A673 (cell line): ENCODE measurements at regions not wholly inside any gene's neighbourhood (a gene's known extent, or its start where the extent isn't known, plus 50 kb on each side); places are given as distances from the start of the nearest gene placed in this dataset.

Source experiments
- BruUV-seq: library from RNA; stranded (reverse); fragments of 400-500 nt; replicated peaks from 2 replicates; lab custom pipeline; 2021; lab: Mats Ljungman, UMichigan
- CTCF ChIA-PET: fragments of 300-600 bp; sonication (Branson Sonifier 250); formaldehyde crosslinking; loops from one replicate; lab custom pipeline; 2022; ENCODE audit warnings: antibody characterized with exemption; lab: Charles Lee
- POLR2A ChIA-PET: fragments of 300-600 bp; sonication (Branson Sonifier 250); formaldehyde crosslinking; loops from one replicate; lab custom pipeline; 2022; ENCODE audit warnings: antibody characterized with exemption; ENCODE audit not compliant: low non-redundant PET; lab: Charles Lee
- DNase-seq: peaks from one replicate; pipeline ENCODE4 v3.0.0-alpha.2; 2015; ENCODE audit warnings: low spot score
- H3K27ac ChIP-seq: fragments of 200-600 bp; sonication (generic); 2 replicates; pipeline ENCODE4 v1.5.1; 2016; ENCODE audit warnings: mixed run types, low read depth, mild to moderate bottlenecking, mixed read lengths, antibody characterized with exemption, low read length; ENCODE audit not compliant: poor library complexity, severe bottlenecking
- H3K27me3 ChIP-seq: fragments of 200-600 bp; sonication (generic); replicated peaks from 2 replicates; pipeline ENCODE4 v1.6.1; 2017; ENCODE audit warnings: mixed run types, low read depth, mild to moderate bottlenecking, mixed read lengths, antibody characterized with exemption, low read length; ENCODE audit not compliant: insufficient read depth, poor library complexity
- H3K36me3 ChIP-seq: fragments of 200-600 bp; sonication (generic); 2 replicates; pipeline ENCODE4 v1.6.1; 2016; ENCODE audit warnings: mixed run types, mild to moderate bottlenecking, mixed read lengths, antibody characterized with exemption, low read length; ENCODE audit not compliant: insufficient read depth, poor library complexity, severe bottlenecking
- H3K4me1 ChIP-seq: fragments of 200-600 bp; sonication (generic); 2 replicates; pipeline ENCODE4 v1.6.1; 2017; ENCODE audit warnings: mixed run types, mild to moderate bottlenecking, mixed read lengths, antibody characterized with exemption, low read length; ENCODE audit not compliant: insufficient read depth, poor library complexity, severe bottlenecking
- H3K4me3 ChIP-seq: fragments of 200-600 bp; sonication (generic); 2 replicates; pipeline ENCODE4 v1.5.1; 2016; ENCODE audit warnings: low read depth, mixed run types, mild to moderate bottlenecking, mixed read lengths, low read length; ENCODE audit not compliant: poor library complexity, severe bottlenecking
- H3K9me3 ChIP-seq: fragments of 200-600 bp; sonication (generic); 2 replicates; pipeline ENCODE4 v1.6.1; 2016; ENCODE audit warnings: mixed run types, low read depth, mild to moderate bottlenecking, mixed read lengths, antibody characterized with exemption, low read length; ENCODE audit not compliant: poor library complexity, severe bottlenecking
- EZH2 ChIP-seq: fragments of 200-600 bp; sonication (generic); IDR thresholded peaks from 2 replicates; pipeline ENCODE4 v1.6.1; 2017; ENCODE audit warnings: borderline replicate concordance, low read depth, mild to moderate bottlenecking, mixed read lengths, antibody characterized with exemption, low read length; ENCODE audit not compliant: poor library complexity, severe bottlenecking
- intact Hi-C: fragments of 100-400 bp; cut with micrococcal nuclease; formaldehyde crosslinking; loops from one replicate; pipeline ENCODE4 v1.10.0; 2022; ENCODE audit not compliant: unreplicated experiment
- TF ChIP-seq, protein P1 (sequence below): fragments of 300-800, 200-600 bp; sonication (generic); conservative IDR thresholded peaks from 2 replicates; pipeline ENCODE4 v1.5.1; 2017; ENCODE audit warnings: low read depth, mild to moderate bottlenecking, antibody characterized with exemption, low read length, moderate library complexity, mixed read lengths

DNA sequence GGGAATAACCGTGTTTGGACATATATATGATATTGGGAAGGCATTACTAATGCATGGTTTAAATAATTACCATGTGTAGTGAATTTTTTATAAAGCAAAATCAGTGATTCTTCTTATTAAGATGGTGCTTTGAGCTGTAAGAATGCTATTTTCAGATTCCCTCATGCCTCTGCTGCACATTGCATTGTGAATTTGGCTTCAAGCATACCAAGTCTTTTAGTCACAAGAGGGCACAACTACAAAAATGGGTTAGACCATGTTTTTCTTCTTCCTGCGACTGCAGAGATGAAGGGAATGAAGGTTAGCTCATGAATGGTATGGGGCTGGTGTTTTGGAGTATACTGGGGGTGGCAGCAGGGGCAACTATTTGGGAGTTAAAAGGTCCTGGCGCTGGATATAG lies 320.1 kb downstream of the SLC4A3 start:
- TF ChIP-seq EZH2 = no peak
- TF ChIP-seq, protein P1, sequence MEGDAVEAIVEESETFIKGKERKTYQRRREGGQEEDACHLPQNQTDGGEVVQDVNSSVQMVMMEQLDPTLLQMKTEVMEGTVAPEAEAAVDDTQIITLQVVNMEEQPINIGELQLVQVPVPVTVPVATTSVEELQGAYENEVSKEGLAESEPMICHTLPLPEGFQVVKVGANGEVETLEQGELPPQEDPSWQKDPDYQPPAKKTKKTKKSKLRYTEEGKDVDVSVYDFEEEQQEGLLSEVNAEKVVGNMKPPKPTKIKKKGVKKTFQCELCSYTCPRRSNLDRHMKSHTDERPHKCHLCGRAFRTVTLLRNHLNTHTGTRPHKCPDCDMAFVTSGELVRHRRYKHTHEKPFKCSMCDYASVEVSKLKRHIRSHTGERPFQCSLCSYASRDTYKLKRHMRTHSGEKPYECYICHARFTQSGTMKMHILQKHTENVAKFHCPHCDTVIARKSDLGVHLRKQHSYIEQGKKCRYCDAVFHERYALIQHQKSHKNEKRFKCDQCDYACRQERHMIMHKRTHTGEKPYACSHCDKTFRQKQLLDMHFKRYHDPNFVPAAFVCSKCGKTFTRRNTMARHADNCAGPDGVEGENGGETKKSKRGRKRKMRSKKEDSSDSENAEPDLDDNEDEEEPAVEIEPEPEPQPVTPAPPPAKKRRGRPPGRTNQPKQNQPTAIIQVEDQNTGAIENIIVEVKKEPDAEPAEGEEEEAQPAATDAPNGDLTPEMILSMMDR = no peak
- POLR2A ChIA-PET = no interaction called here
- CTCF ChIA-PET = no interaction called here
- no peaks in the 10 kb centered on the region for H3K4me1 ChIP-seq
- BruUV-seq = no TSS peak
- no peak for DNase-seq
- H3K9me3 ChIP-seq = no peaks in the 10 kb centered on the region
- H3K27me3 ChIP-seq = no peaks in the 10 kb centered on the region
- no peak overlapping the region for H3K27ac ChIP-seq
- no peak overlapping the region for H3K4me3 ChIP-seq
- H3K36me3 ChIP-seq = no peaks in the 10 kb centered on the region
- intact Hi-C loops = no loop called here

DNA sequence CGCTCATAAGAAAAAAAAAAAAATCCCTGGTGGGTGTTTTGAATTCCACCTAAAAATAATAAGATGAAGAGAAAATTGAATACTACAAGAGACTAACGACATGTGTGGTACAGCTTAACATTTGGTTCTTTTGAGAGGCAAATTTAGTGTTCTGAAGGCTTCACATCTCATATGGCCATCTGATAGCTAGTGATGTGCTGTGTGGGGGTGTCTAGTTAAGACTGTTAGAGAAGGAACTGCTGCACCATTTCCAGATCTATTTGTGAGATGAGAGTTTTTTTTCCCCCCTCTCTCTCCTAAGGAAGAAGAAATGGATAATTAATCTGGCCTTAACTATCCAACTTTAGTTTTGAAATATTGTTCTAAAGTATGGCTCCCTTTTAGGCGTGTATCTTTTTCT lies 321.6 kb downstream of the SLC4A3 start:
- no peaks in the 10 kb centered on the region for H3K4me1 ChIP-seq
- TF ChIP-seq EZH2 = no peak
- TF ChIP-seq, protein P1 = no peak
- ChIA-PET CTCF (no interaction called here), POLR2A (no interaction called here)
- H3K4me3 ChIP-seq = no peak overlapping the region
- BruUV-seq = no TSS peak
- H3K27ac ChIP-seq = no peak overlapping the region
- H3K9me3 ChIP-seq = no peaks in the 10 kb centered on the region
- H3K36me3 ChIP-seq = no peaks in the 10 kb centered on the region
- no peaks in the 10 kb centered on the region for H3K27me3 ChIP-seq
- intact Hi-C loops = no loop called here
- no peak for DNase-seq

DNA sequence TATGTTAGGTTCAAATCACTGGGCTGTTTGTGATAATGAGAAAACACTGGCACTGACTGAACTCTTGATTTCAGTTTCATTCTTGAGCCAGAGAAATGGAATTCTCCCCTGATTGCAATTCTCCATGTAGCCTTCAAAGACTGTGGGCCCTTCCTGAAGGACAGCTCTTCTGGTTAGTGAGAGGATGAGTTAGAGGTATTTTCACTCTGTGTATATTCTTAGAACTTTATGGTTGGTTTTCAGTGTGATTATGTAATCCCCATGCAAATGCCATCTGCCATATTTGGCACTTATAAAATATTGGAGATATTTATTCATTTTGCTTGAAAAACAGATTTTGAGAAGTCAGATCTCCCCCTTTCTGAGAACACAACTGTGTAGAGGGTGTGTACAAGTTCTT lies 323.7 kb downstream of the SLC4A3 start:
- no peak for TF ChIP-seq EZH2
- TF ChIP-seq, protein P1 = no peak
- Histone ChIP-seq H3K4me1 (no peaks in the 10 kb centered on the region), H3K36me3 (no peaks in the 10 kb centered on the region), H3K27me3 (no peaks in the 10 kb centered on the region), H3K4me3 (no peak overlapping the region), H3K27ac (no peak overlapping the region), H3K9me3 (peaks cover 3% of the 10 kb centered on the region)
- intact Hi-C loops = no loop called here
- no TSS peak for BruUV-seq
- ChIA-PET CTCF (no interaction called here), POLR2A (no interaction called here)
- no peak for DNase-seq
